Colonic mucosa (tissue), 4 donors: ENCODE measurements at regions not wholly inside any gene's neighbourhood (a gene's known extent, or its start where the extent isn't known, plus 50 kb on each side); places are given as distances from the start of the nearest gene placed in this dataset.

Source experiments
- DNase-seq: peaks from one replicate; pipeline ENCODE4 v3.0.0-alpha.2; 2020
- H3K27ac ChIP-seq: fragments of 200-600 bp; one replicate; pipeline ENCODE4 v1.8.0; 2021
- H3K27me3 ChIP-seq: fragments of 200-600 bp; one replicate; pipeline ENCODE4 v1.8.0; 2021
- H3K36me3 ChIP-seq: fragments of 200-600 bp; one replicate; pipeline ENCODE4 v1.8.0; 2021
- H3K4me1 ChIP-seq: fragments of 200-600 bp; one replicate; pipeline ENCODE4 v1.8.0; 2021; ENCODE audit warnings: mild to moderate bottlenecking
- H3K4me3 ChIP-seq: fragments of 200-600 bp; one replicate; pipeline ENCODE4 v1.8.0; 2021
- H3K9ac ChIP-seq, 2 donors: one replicate each; pipeline ENCODE4 v1.7.0; 2013; ENCODE audit warnings: control low read depth in 2 of 2, low read depth in 2 of 2, low read length in 2 of 2
- H3K9me3 ChIP-seq: fragments of 200-600 bp; one replicate; pipeline ENCODE4 v1.8.0; 2021
- CTCF ChIP-seq: fragments of 200-600 bp; IDR thresholded peaks from one replicate; pipeline ENCODE4 v1.8.0; 2022; ENCODE audit warnings: antibody characterized with exemption, mild to moderate bottlenecking
- intact Hi-C: fragments of 100-400 bp; cut with DNase I; formaldehyde crosslinking; loops from one replicate; pipeline ENCODE4 v1.14.1; 2022
- donor health status: healthy.
- donor health status: DM: no; HTN: no; CAD: no.
- donor health status: DM: no; HTN: no; CAD: no.

- Histone ChIP-seq H3K4me1 (no peaks in the 10 kb centered on the region), H3K9ac (no peak overlapping the region), H3K36me3 (no peaks in the 10 kb centered on the region), H3K9me3 (no peaks in the 10 kb centered on the region), H3K27ac (no peak overlapping the region), H3K4me3 (no peak overlapping the region), H3K27me3 (no peaks in the 10 kb centered on the region)
- intact Hi-C loops = no loop called here
- TF ChIP-seq CTCF = no peak
- no peak for DNase-seq
These were observed 146.6 kb downstream of the GAS1 start for GRCh38 chr9:86800681-86801080.

- no peak for TF ChIP-seq CTCF
- no peak overlapping the region for H3K9ac ChIP-seq
- no peak overlapping the region for H3K4me3 ChIP-seq
- H3K9me3 ChIP-seq = no peaks in the 10 kb centered on the region
- intact Hi-C loops = loop anchor here (5.0 kb wide), 1 partner anchor 178 kb away; no protein-coding TSS in a partner anchor
- no peak for DNase-seq
- no peak overlapping the region for H3K27ac ChIP-seq
- H3K27me3 ChIP-seq = no peaks in the 10 kb centered on the region
- H3K36me3 ChIP-seq = no peaks in the 10 kb centered on the region
- H3K4me1 ChIP-seq = no peaks in the 10 kb centered on the region
These were observed 148.3 kb downstream of the GAS1 start for GRCh38 chr9:86798966-86799365.

- no peak for DNase-seq
- Histone ChIP-seq H3K4me1 (no peaks in the 10 kb centered on the region), H3K27ac (no peak overlapping the region), H3K9ac (no peak overlapping the region), H3K4me3 (no peak overlapping the region), H3K27me3 (no peaks in the 10 kb centered on the region), H3K36me3 (no peaks in the 10 kb centered on the region), H3K9me3 (no peaks in the 10 kb centered on the region)
- no peak for TF ChIP-seq CTCF
- intact Hi-C loops = loop anchor here (5.0 kb wide), 1 partner anchor 181 kb away; no protein-coding TSS in a partner anchor
These were observed 150.6 kb downstream of the GAS1 start for GRCh38 chr9:86796666-86797065.

GRCh38 chr9:86795823-86796553, 151.3 kb downstream of the GAS1 start:
- Histone ChIP-seq H3K9me3 (no peaks in the 10 kb centered on the region), H3K36me3 (no peaks in the 10 kb centered on the region), H3K4me3 (no peak overlapping the region), H3K4me1 (no peaks in the 10 kb centered on the region), H3K27ac (no peak overlapping the region), H3K9ac (no peak overlapping the region), H3K27me3 (no peaks in the 10 kb centered on the region)
- no peak for TF ChIP-seq CTCF
- DNase-seq = no peak
- intact Hi-C loops = loop anchor here (5.0 kb wide), 1 partner anchor 181 kb away; no protein-coding TSS in a partner anchor

GRCh38 chr9:86795047-86795442, 152.3 kb downstream of the GAS1 start:
- H3K27ac ChIP-seq = no peak overlapping the region
- intact Hi-C loops = loop anchor here (5.0 kb wide), 1 partner anchor 182 kb away; no protein-coding TSS in a partner anchor
- no peak overlapping the region for H3K4me3 ChIP-seq
- H3K4me1 ChIP-seq = no peaks in the 10 kb centered on the region
- H3K9me3 ChIP-seq = no peaks in the 10 kb centered on the region
- H3K27me3 ChIP-seq = no peaks in the 10 kb centered on the region
- H3K9ac ChIP-seq = no peak overlapping the region
- TF ChIP-seq CTCF = no peak
- no peak for DNase-seq
- H3K36me3 ChIP-seq = no peaks in the 10 kb centered on the region
